Activated gamma-delta T cell treated with Interleukin-2 at 50 U/mL for 16 hours (primary cell): ENCODE measurements at regions not wholly inside any gene's neighbourhood (a gene's known extent, or its start where the extent isn't known, plus 50 kb on each side); places are given as distances from the start of the nearest gene placed in this dataset.

ENCODE experiments used
- DNase-seq: peaks from one replicate; pipeline ENCODE4 v3.0.0-alpha.2; 2020

DNA sequence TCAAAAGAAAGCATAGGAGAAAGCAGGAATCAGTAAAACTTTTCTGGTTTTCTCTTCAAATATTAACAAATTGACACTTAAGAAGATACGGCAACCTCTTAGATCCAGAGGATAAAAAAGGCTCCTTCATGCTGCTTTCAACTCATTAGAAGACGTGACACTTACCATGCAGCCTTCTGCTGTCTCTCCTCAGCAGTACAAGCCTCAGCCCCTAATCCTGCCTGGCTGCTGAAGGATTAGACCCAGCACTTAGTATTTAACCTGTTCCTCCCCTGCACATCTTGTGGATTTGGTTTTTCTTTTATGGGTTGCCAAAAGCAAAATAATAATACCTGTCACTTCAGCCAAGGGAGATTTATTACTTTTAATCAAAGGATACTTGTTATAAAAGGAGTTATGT lies 108.4 kb downstream of the LYZL1 start:
- no peak for DNase-seq

DNA sequence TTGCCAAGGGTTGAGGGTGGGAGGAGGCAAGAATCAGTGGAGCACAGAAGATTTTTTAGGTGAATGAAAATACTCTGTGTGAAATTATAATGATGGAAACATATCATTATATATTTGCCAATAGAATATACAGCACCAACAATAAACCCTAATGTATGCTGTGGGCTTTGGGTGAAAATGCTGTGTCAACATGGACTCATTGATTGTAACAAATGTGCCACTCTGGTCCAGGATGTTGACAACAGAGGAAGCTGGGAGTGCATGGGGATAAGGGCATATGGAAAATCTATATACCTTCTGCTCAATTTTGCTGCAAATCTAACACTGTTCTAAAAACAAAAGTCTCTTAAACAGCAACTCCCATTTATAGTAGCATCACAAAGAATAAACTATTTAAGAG lies 114.3 kb downstream of the LYZL1 start:
- no peak for DNase-seq

DNA sequence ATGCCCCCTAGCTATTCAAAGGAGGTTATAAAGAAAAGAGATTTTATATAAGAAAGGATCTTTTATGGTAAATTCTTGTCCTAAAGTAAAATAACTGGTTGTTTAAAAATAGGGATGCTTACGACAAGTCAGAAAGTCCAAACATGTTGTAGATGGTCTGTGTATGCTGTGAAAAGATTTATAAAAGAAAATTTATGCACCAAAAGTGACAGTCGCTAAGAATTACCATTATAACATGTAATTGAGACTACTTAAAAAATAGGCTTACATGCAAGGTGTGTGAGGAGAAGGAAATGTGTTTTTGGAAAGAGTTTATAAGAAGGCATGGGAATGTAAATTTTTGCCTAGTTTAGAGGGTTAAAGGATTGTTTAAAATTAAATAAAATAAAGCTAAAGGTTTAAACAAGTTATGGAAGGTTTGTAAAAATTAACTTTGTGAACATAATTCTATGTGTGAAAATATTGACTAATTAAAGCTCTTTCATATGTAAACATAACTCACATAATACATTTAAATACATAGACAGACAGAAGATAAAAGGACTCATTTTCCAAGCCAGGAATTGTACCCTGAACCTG lies 118.5 kb downstream of the LYZL1 start:
- no peak for DNase-seq
